ENCODE measurements at regions not wholly inside any gene's neighbourhood (a gene's known extent, or its start where the extent isn't known, plus 50 kb on each side); places are given as distances from the start of the nearest gene placed in this dataset.

DNA sequence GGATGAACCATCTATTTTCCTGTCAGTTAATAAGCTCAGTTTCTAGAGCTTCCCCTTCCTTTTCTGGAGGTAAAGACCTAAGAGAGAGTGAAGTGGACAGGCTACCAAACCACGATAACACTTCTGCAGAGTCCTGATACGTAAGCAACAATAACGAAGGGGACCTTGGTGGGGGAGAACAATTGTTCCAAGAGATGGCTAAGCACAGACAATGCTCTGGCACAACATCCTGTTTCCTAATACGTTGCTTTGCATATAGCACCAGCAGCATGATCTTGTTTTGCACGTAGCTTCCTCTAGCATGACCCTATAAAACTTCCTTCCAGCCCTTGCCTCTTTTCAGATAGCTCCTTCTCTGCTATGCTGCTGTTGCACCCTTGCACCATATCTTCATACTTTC, 247.3 kb downstream of the RAD51AP2 start:
- Mint-ChIP-seq H3K27ac (no peak overlapping the region), H3K27me3 (ENCODE audit: low read depth) (peaks cover 22% of the 10 kb centered on the region), H3K4me3 (no peak overlapping the region), H3K4me1 (no peaks in the 10 kb centered on the region), H3K9me3 (peaks cover 6% of the 10 kb centered on the region), H3K36me3 (no peaks in the 10 kb centered on the region)
- TF ChIP-seq, protein P1, sequence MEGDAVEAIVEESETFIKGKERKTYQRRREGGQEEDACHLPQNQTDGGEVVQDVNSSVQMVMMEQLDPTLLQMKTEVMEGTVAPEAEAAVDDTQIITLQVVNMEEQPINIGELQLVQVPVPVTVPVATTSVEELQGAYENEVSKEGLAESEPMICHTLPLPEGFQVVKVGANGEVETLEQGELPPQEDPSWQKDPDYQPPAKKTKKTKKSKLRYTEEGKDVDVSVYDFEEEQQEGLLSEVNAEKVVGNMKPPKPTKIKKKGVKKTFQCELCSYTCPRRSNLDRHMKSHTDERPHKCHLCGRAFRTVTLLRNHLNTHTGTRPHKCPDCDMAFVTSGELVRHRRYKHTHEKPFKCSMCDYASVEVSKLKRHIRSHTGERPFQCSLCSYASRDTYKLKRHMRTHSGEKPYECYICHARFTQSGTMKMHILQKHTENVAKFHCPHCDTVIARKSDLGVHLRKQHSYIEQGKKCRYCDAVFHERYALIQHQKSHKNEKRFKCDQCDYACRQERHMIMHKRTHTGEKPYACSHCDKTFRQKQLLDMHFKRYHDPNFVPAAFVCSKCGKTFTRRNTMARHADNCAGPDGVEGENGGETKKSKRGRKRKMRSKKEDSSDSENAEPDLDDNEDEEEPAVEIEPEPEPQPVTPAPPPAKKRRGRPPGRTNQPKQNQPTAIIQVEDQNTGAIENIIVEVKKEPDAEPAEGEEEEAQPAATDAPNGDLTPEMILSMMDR (IDR thresholded peaks at IDR 0.05; ENCODE audit: unreplicated experiment): no peak
- DNase-seq (ENCODE audit: low spot score in 2 of 2, unreplicated experiment in 2 of 2): no peak

DNA sequence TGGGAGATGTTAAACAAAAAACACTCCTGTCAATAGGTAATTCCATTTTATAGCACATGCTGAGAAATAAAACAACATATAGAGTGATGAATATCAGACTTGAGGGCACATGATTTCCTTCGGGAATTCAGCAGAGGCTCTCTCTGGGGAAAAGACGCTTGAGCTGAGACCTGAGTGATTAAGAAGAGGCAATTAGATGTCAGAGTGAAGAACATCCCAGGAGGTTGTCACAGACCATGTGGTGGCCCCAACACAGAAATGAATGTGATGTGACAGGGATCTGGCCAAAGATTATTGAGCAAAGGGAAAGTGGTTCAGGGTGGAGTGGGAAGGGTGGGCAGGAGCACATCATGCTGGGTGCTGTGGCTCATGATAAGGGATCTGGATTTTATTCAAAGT, 254.7 kb downstream of the RAD51AP2 start:
- TF ChIP-seq, protein P1 (IDR thresholded peaks at IDR 0.05; ENCODE audit: unreplicated experiment): no peak
- no peaks in the 10 kb centered on the region for H3K36me3 Mint-ChIP-seq
- no peak overlapping the region for H3K4me3 Mint-ChIP-seq
- no peak for DNase-seq (ENCODE audit: low spot score in 2 of 2, unreplicated experiment in 2 of 2)
- no peaks in the 10 kb centered on the region for H3K9me3 Mint-ChIP-seq
- no peak overlapping the region for H3K27ac Mint-ChIP-seq
- H3K27me3 Mint-ChIP-seq (ENCODE audit: low read depth): peaks cover 48% of the 10 kb centered on the region
- H3K4me1 Mint-ChIP-seq: no peaks in the 10 kb centered on the region

DNA sequence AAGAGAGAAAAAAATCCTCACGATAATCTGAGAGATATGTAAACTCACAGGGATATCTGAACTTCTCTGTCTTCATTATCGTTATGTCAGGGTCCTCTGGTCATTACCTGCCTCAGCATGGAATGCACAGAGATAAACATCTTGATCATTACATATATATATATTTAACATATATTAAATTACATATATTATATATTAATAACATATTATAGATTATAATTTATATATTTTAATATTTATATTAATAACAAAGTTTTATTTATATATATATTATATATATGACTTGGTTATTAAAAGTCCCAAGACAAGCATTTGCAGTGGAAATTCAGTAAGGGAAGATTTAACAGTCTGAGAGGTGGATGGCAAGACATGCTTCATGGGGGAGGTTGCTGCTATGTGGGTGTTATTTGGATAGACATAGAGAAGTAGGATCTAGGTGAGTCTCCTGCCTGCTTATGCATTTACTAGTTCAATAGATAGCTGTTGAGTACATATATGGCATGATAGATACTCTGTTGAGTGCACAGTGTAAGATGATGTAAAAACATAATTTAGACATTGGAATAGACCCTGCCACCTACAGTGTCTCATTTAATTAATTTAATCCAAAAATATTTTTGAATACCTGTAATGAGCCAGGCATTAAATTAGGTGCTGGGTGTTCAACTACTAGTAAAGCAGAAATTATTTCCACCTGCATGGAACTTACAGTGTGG, 255.2 kb downstream of the RAD51AP2 start:
- no peak for DNase-seq (ENCODE audit: low spot score in 2 of 2, unreplicated experiment in 2 of 2)
- Mint-ChIP-seq H3K27ac (no peak overlapping the region), H3K9me3 (no peaks in the 10 kb centered on the region), H3K4me1 (no peaks in the 10 kb centered on the region), H3K36me3 (no peaks in the 10 kb centered on the region), H3K4me3 (no peak overlapping the region), H3K27me3 (ENCODE audit: low read depth) (peaks cover 47% of the 10 kb centered on the region)
- TF ChIP-seq, protein P1 (IDR thresholded peaks at IDR 0.05; ENCODE audit: unreplicated experiment): no peak

DNA sequence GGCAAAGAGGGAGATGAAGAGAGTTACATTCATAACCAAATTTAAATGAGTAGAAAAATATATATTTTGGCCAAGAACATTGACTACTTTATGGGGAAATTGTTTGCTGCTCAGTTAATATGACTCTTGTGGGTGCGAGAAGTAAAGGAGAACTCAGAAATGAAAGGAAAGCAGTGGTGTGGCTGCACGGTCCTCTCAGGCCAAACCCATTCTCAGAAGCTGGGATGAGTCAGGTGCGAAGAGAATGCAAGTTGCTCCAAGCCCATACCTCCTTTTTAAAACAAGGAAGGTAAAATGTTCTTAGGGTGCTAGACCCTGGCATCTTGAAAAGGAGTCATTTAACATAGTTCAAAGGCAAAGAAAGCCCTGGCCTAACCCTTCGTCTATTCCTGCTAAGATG, 258.6 kb downstream of the RAD51AP2 start:
- Mint-ChIP-seq H3K9me3 (no peaks in the 10 kb centered on the region), H3K4me3 (no peak overlapping the region), H3K27me3 (ENCODE audit: low read depth) (peaks cover 37% of the 10 kb centered on the region), H3K4me1 (no peaks in the 10 kb centered on the region), H3K36me3 (no peaks in the 10 kb centered on the region), H3K27ac (no peak overlapping the region)
- no peak for DNase-seq (ENCODE audit: low spot score in 2 of 2, unreplicated experiment in 2 of 2)
- TF ChIP-seq, protein P1 (IDR thresholded peaks at IDR 0.05; ENCODE audit: unreplicated experiment): no peak

DNA sequence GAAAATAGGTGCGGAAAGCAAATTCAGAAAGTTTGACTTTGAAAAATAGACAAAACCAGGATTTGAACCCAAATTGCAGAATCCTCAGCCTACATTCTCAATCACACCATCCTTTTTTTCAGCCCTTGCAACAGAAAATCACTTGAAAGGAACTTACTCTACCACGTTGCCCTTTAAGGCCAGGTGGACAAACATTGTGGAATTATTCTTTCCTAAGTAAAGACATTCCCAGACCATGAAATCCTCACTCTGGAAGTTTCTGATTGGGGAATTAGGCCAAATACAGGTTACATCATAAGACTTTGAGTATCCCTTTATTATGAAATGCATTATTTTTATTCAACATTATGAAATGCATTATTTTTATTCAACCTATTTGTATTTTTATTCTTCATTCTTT, 259.4 kb downstream of the RAD51AP2 start:
- Mint-ChIP-seq H3K4me3 (no peak overlapping the region), H3K27me3 (ENCODE audit: low read depth) (peaks cover 37% of the 10 kb centered on the region), H3K36me3 (no peaks in the 10 kb centered on the region), H3K27ac (no peak overlapping the region), H3K9me3 (no peaks in the 10 kb centered on the region), H3K4me1 (no peaks in the 10 kb centered on the region)
- DNase-seq (ENCODE audit: low spot score in 2 of 2, unreplicated experiment in 2 of 2): no peak
- TF ChIP-seq, protein P1 (IDR thresholded peaks at IDR 0.05; ENCODE audit: unreplicated experiment): no peak
